ENCODE measurements at regions not wholly inside any gene's neighbourhood (a gene's known extent, or its start where the extent isn't known, plus 50 kb on each side); places are given as distances from the start of the nearest gene placed in this dataset.

DNA sequence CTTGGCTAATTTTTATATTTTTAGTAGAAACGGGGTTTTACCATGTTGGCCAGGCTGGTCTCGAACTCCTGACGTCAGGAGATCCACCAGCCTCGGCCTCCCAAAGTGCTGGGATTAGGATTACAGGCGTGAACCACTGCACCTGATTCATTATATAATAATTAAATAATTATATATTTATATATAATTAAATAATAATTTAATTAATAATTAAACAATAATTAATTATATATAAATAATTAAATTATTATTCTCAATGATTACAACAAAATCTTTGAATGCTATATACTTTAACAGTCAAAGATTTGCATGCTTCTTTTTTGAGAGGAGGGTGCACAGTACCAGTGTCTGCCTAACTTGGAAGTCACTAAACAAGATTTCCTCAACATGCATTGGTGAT is 872.3 kb downstream of the EFNB2 start (continued):
- TF ChIP-seq SRF (IDR thresholded peaks at IDR 0.05; ENCODE audit: low read depth, low read length) = no peak
- TF ChIP-seq, protein P1, sequence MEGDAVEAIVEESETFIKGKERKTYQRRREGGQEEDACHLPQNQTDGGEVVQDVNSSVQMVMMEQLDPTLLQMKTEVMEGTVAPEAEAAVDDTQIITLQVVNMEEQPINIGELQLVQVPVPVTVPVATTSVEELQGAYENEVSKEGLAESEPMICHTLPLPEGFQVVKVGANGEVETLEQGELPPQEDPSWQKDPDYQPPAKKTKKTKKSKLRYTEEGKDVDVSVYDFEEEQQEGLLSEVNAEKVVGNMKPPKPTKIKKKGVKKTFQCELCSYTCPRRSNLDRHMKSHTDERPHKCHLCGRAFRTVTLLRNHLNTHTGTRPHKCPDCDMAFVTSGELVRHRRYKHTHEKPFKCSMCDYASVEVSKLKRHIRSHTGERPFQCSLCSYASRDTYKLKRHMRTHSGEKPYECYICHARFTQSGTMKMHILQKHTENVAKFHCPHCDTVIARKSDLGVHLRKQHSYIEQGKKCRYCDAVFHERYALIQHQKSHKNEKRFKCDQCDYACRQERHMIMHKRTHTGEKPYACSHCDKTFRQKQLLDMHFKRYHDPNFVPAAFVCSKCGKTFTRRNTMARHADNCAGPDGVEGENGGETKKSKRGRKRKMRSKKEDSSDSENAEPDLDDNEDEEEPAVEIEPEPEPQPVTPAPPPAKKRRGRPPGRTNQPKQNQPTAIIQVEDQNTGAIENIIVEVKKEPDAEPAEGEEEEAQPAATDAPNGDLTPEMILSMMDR (IDR thresholded peaks at IDR 0.05; ENCODE audit: control extremely low read depth in 1 of 3, insufficient read depth in 1 of 3, low read depth in 1 of 3, low read length in 3 of 3) = no peak
- TF ChIP-seq POU5F1 (IDR thresholded peaks at IDR 0.05; ENCODE audit: low read depth, low read length) = no peak
- TF ChIP-seq, protein P2, sequence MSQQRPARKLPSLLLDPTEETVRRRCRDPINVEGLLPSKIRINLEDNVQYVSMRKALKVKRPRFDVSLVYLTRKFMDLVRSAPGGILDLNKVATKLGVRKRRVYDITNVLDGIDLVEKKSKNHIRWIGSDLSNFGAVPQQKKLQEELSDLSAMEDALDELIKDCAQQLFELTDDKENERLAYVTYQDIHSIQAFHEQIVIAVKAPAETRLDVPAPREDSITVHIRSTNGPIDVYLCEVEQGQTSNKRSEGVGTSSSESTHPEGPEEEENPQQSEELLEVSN (IDR thresholded peaks at IDR 0.05) = no peak
- no peak for TF ChIP-seq NANOG (IDR thresholded peaks at IDR 0.05; ENCODE audit: insufficient read depth, low read depth, low read length, poor library complexity, severe bottlenecking)
- no peak for TF ChIP-seq JUN (IDR thresholded peaks at IDR 0.05; ENCODE audit: low read depth, low read length)
- TF ChIP-seq EZH2 (IDR thresholded peaks at IDR 0.05; ENCODE audit: low read depth, low read length, severe bottlenecking) = no peak
- no peak for TF ChIP-seq EGR1 (IDR thresholded peaks at IDR 0.05; ENCODE audit: borderline replicate concordance, low read depth, low read length)
- no peak for TF ChIP-seq SIN3A (conservative IDR thresholded peaks at IDR 0.05 in 1 of 2, IDR thresholded peaks at IDR 0.05 in 1 of 2; ENCODE audit: low read depth in 1 of 2, low read length in 2 of 2)
